ENCODE measurements at regions not wholly inside any gene's neighbourhood (a gene's known extent, or its start where the extent isn't known, plus 50 kb on each side); places are given as distances from the start of the nearest gene placed in this dataset.

- no peak for DNase-seq
Observed at GRCh38 chr14:58816416-58817115, 178.8 kb downstream of the DACT1 start.

- peak; percentile 79 for DNase-seq
Observed at GRCh38 chr14:58817846-58818245, 180.1 kb downstream of the DACT1 start.

- no peak for DNase-seq
Observed at GRCh38 chr14:58820032-58820431, 182.3 kb downstream of the DACT1 start.

DNA sequence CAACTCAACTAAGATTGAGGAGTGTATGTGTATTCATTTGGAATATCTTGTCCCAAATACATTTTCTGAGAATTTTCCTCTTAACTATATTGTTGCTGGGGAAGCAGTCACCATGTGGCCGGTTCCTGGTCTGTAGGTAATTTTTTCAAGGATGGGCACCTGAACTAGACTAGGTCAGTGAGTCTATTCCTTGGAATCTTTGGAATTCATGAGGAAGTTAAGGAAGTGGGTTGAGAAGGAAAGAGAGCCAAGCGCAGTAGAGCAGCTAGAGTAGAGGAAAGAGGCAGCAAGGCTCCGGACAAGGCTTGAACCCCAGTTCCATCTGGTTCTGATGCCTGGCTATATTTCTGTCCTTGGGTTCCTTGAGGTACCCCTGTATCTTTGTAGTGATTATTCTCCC lies 183.7 kb downstream of the DACT1 start:
- DNase-seq = no peak

DNA sequence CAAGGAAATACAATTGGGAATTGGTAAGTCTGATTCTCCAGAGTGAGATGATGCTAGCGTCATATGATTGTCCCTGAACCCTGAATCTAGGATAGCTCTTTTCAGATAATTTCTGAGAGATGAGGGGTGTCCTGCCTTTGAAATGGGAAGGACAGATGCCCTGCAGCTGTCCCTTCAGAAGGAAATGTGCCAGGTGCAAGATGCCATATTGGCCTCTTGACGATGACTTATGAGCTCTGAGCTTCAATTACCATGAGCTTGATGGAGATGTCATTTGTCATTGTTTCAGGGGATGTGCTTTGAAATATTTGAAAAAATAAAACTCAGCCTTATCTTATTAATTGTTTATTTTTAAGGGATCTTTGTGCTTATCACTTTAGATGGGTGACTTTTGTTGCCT lies 185.1 kb downstream of the DACT1 start:
- no peak for DNase-seq

DNA sequence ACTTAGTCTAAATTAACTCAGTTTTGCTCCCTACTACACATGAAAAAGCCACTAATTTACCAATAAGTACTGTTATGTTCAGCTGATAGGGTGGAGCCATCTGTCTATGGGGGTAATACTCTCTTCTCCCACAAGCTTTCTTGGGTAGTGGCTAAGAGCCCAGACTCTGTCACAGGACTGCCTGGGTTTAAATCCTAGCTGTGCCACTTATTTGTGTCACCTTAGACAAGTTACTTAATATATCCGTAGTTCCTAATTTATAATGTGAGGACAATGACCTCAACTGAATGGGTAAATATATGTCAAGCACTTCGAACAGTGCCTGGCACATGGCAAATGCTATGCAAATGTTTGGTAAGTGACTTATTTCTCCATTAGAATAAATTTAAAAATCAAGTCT lies 185.6 kb downstream of the DACT1 start:
- no peak for DNase-seq

DNA sequence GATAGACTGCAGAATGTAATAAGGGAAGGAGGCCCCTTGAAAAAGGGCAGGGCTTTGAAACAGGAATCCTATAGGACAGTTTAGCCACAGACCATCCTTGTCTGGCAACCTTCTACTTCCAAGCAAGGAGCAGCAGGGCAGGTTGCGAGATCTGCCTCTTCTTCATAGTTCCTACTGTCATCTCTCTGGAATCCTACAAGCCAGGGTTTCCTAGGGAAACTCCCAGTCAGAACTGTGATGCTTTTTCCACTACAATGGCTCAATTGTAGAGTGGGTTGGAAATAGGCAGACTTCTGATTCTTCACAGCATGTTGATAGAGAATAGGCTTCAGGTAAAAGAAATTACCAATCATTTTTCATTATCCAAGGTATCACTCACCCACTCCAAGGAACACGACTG lies 186.3 kb downstream of the DACT1 start:
- no peak for DNase-seq

- DNase-seq = no peak
Observed at GRCh38 chr14:58824796-58825195, 187.0 kb downstream of the DACT1 start.

DNA sequence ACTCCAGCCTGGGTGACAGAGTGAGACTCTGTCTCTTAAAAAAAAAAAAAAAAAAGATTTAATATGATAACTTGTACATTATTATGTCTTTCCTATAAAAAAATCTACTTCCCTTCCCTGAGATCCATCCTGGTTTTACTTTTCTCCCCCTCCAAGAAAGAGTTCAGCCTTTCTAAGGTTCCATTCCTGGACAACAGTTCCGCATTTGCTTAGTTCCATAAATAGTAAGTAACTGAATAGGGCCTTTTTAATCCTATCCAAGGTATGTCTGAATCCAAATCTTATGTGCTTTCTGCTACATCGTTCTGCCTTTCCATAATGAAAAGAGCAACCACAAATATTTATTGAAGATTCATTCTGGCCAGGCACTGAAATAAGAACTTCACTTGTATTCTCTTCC lies 187.8 kb downstream of the DACT1 start:
- DNase-seq = no peak

- DNase-seq = no peak
Observed at GRCh38 chr14:58826845-58827686, 189.3 kb downstream of the DACT1 start.

GRCh38 chr14:58828298-58828697 lies 190.5 kb downstream of the DACT1 start:
- DNase-seq = no peak

DNA sequence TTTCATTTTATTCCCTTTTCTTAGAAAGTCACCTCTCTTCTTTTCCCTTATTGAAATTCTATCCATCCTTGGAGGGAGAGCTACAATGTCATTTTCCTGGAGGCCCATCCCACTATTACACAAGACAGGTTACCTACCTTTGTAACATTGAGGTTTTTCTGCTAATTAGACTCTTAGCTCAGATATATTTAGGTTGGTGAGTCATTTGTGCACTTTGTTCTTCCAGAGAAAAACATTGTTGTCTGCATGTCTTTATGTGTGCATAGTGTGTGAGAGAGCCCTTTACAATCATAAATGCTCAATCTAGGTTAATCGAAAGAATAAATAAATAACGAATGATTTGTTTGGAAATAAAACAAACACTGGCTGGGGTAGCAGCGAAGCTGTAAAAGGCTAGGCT lies 191.8 kb downstream of the DACT1 start:
- no peak for DNase-seq

- DNase-seq = no peak
Observed at GRCh38 chr14:58830121-58830520, 192.4 kb downstream of the DACT1 start.

DNA sequence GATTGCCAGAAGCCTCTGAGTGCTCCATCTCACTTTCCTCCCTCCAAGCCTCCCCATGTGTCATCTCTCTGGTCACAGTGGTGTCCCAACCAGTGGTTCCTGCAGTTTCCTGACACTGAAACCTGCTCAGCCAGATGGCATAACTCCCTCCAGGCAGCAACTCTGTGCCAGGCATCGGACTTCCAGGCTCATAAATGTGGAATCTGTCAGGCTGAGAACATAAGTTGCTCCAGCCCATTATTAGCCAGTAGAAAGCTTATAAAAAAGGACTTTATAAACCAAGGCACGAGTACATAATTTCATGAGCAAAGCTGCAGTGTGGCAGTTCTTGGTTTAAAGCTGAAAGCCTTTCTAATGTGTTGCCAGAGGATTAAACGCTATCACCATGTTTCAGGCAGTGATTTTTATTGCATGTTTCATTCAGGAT lies 194.3 kb downstream of the DACT1 start:
- DNase-seq = no peak

DNA sequence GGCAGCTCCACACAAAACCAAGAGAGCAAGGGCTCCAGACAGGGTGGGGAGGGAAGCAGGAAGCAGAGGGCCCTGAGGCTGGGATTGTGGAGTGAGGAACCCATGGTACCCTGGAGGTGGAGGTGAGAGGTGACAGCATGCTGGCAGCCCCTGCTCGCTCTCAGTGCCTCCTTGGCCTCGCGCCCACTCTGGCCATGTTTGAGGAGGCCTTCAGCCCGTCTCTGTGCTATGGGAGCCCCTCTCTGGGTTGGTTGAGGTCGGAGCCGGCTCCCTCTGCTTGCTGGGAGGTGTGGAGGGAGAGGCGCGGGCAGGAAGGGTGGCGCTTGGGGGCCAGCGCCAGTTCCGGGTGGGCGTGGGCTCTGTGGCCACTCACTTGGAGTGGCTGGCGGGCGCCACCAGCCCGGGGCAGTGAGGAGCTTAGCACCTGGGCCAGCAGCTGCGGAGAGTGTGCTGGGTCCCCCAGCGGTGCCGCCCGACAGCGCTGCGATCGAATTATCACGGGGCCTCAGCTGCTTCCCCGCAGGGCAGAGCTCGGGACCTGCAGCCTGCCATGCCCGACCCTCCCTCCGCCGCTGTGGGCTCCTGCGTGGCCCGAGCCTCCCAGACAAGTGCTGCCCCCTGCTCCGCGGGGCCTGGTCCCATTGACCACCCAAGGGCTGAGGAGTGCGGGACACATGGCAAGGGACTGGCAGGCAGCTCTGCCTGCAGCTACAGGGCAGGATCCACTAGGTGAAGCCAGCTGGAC lies 196.0 kb downstream of the DACT1 start:
- no peak for DNase-seq

- no peak for DNase-seq
Observed at GRCh38 chr14:58836303-58836974, 198.7 kb downstream of the DACT1 start.

DNA sequence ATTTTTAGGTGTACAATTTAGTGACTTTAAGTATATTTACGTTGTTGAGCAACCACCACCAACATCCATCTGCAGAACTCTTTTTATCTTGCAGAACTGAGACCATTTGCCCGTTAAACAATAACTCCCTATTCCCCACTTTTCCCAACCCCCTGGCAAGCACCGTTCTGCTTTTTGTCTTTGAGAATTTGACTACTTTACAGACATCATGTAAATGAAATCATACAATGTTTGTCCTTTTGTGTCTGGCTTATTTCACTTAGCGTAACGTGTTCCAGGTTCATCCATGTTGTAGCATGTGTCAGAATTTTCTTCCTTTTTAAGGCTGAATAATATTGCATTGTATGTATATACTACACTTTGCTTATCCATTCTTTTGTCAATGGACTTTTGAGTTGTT lies 201.5 kb downstream of the DACT1 start:
- DNase-seq = no peak

DNA sequence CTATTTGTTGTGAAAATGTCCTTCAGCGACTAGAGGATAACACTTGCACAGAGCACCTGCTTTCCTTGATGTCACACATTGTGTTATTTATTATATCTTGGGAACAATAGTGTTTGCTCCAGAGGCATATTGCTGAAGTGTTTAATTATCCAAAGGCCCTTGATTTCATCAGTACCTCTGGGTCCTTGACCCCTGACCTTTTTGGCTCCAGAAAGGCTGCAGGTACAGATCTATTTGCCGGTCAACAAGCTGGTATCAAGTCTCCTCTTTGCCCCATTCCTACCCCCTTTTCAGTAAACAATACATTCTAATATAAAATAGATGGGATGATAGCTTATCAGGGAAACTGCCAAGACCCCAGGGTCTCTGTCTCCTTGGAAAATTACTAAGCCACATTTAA lies 206.8 kb downstream of the DACT1 start:
- no peak for DNase-seq

DNA sequence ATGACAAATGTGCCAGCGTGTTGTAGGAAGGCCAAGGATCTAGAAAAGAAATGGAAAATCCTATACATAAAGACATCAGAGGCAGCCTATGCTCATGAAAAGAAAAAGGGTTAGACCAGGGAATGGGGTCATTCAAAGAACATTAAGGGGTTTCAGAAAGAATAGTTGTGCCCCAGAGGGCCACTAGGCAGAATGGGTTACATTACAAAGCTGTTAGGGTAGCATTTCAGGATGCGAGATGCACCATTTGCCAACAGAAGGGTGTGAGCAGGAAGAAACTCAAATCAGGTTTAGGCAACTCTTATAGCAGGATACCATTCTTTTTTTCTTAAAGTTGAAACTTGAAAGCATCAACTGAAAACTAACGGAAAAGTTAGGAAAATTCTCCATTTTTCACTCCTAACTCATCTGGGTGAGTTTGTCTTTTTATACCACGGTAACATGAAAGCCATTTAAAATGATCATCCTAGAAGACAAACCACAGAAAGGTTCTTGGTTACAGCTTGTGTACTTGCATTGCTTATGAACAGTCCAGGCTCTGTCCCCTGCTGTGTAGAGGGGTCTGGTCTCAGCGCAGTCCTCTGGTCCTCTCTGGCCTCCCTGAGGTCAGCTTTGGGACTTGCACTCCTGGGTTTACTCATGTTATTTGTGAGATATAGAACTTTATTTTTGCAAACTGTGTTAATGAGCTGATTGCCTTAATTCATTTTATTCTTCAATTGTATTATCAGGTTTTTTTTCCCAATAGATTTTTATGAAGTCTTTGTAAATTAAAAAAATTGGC lies 209.1 kb downstream of the DACT1 start:
- no peak for DNase-seq

DNA sequence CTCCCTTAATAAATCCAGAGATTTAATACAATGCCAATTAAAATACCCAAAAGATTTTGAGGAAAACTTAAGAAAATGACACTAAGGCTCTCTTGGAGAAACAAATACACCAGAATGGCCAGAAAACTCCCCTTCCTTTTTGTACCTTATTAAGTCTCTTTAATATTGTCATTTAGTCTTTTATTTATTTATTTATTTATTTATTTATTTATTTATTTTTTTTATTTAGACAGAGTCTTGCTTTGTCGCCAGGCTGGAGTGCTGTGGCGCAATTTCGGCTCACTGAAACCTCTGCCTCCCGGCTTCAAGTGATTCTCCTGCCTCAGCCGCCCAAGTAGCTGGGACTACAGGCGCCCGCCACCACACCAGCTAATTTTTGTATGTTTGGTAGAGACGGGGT lies 210.6 kb downstream of the DACT1 start:
- DNase-seq = no peak

- no peak for DNase-seq
Observed at GRCh38 chr14:58849601-58850000, 211.8 kb downstream of the DACT1 start.

- DNase-seq = no peak
Observed at GRCh38 chr14:58850011-58850410, 212.2 kb downstream of the DACT1 start.
